SU-DHL-6 (cell line): ENCODE measurements at regions not wholly inside any gene's neighbourhood (a gene's known extent, or its start where the extent isn't known, plus 50 kb on each side); places are given as distances from the start of the nearest gene placed in this dataset.
"Not testable (repeated sequence)": the region's sequence is repeated elsewhere in the genome, so short reads cannot be mapped to it uniquely, and the experiment has no call there.

Source experiments
- H2AFZ ChIP-seq: fragments of 200-600 bp; sonication (generic); 2 replicates; pipeline ENCODE4 v1.6.1; 2014; ENCODE audit warnings: low read depth, mild to moderate bottlenecking, moderate library complexity, mixed read lengths, antibody characterized with exemption, low read length; ENCODE audit not compliant: severe bottlenecking
- H3F3A ChIP-seq: fragments of 200-600 bp; shearing (Covaris generic); 2 replicates; pipeline ENCODE4 v1.6.0; 2016; ENCODE audit warnings: antibody characterized with exemption, mild to moderate bottlenecking; ENCODE audit not compliant: insufficient read depth
- H3K27ac ChIP-seq: fragments of 200-600 bp; sonication (generic); 2 replicates; pipeline ENCODE4 v1.5.1; 2016; ENCODE audit warnings: low read depth, mild to moderate bottlenecking, low read length, moderate library complexity, mixed read lengths
- H3K27me3 ChIP-seq: fragments of 200-600 bp; sonication (generic), shearing (Covaris generic); 2 replicates; pipeline ENCODE4 v1.6.0; 2014; ENCODE audit warnings: mild to moderate bottlenecking, low read length
- H3K36me3 ChIP-seq: fragments of 200-600 bp; sonication (generic); 2 replicates; pipeline ENCODE4 v1.6.1; 2014; ENCODE audit warnings: mild to moderate bottlenecking, low read length, mixed read lengths
- H3K4me2 ChIP-seq: fragments of 300-600, 200-600 bp; shearing (Covaris generic), sonication (generic); 2 replicates; pipeline ENCODE4 v1.6.0; 2014; ENCODE audit warnings: low read length, low read depth, mild to moderate bottlenecking; ENCODE audit not compliant: poor library complexity, severe bottlenecking
- H3K4me3 ChIP-seq: fragments of 200-600 bp; sonication (generic); 2 replicates; pipeline ENCODE4 v1.5.1; 2014; ENCODE audit warnings: antibody characterized with exemption, low read length, mild to moderate bottlenecking, mixed read lengths; ENCODE audit not compliant: insufficient read depth, poor library complexity, severe bottlenecking
- H3K79me2 ChIP-seq: fragments of 200-600 bp; sonication (generic); 2 replicates; pipeline ENCODE4 v1.6.1; 2014; ENCODE audit warnings: mild to moderate bottlenecking, low read length, moderate library complexity; ENCODE audit not compliant: insufficient read depth
- H3K9ac ChIP-seq: fragments of 200-600 bp; sonication (generic); 2 replicates; pipeline ENCODE4 v1.7.0; 2014; ENCODE audit warnings: mild to moderate bottlenecking, low read length
- H3K9me2 ChIP-seq: fragments of 200-600 bp; sonication (generic); replicated peaks from 2 replicates; pipeline ENCODE4 v1.6.1; 2014; ENCODE audit warnings: low read length; ENCODE audit not compliant: insufficient read depth
- H3K9me3 ChIP-seq: fragments of 200-600 bp; sonication (generic); 2 replicates; pipeline ENCODE4 v1.6.1; 2014; ENCODE audit warnings: low read length, mixed read lengths; ENCODE audit not compliant: insufficient read depth
- H4K20me1 ChIP-seq: fragments of 200-600 bp; sonication (generic); 2 replicates; pipeline ENCODE4 v1.6.1; 2014; ENCODE audit warnings: low read depth, mild to moderate bottlenecking, antibody characterized with exemption, low read length, moderate library complexity, mixed read lengths
- EZH2phosphoT487 ChIP-seq: fragments of 200-600 bp; sonication (generic), shearing (Covaris generic); conservative IDR thresholded peaks from 2 replicates; pipeline ENCODE4 v1.6.1; 2018; ENCODE audit warnings: mild to moderate bottlenecking, antibody characterized with exemption, low read length, moderate library complexity, mixed read lengths
- TF ChIP-seq, protein P1 (sequence below): fragments of 200-600 bp; sonication (generic); IDR thresholded peaks from one replicate; pipeline ENCODE4 v1.5.1; 2017; ENCODE audit warnings: antibody characterized with exemption, mild to moderate bottlenecking, low read length, moderate library complexity; ENCODE audit not compliant: insufficient read depth, poor library complexity, severe bottlenecking

DNA sequence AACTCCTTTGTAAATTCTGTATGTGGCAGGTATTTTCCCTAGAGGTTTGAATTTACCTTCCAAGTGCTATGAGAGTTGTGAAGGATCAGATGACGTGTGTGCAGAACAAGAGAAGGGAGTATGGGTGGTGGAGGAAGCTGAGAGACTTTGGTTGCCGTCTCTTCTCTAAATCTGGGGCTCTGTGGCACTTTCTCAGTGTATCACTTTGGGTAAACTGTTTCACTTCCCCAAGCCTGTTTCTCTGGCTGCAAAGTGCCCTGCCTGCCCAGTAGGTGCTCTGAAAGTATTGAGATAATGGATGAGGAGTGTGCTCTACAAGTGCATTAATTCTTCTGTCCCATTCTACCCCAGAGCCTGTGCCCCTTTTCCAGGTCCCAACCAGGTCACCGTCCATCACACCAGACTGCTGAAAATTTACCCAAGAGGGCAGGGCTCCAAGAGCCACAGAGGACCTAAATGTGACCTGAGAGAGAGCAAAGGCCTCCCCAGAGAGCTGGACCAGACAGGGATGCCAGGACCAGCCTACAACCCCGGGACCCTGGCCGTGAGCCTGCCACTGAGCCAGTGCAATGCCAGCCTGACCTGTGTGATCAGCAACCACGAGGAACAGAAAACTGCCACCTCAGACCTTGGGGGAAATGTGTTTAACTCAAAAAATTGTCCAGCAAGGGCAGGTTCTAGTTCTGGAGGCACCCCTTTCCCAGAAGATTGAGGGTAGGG is 131.6 kb upstream of the ETV3 start:
- H3K4me2 ChIP-seq, result no peak overlapping the region
- H3K9ac ChIP-seq, result no peak overlapping the region

DNA sequence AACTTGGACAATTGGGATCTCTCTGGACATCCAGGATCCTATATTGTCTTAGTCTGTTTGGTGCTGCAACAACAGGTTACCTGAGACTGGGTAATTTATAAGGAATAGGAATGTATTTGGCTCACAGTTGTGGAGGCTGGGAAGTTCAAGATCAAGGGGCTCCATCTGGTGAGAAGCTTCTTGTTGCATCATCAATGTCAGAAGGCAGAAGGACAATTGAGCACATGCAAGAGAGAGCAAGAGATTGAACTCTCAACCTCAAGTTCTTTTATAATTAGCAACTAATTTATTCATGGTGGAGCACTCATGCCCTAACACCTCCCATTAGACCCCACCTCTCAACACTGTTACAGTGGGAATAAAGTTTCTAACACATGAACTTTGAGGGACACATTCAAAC is 124.7 kb upstream of the ETV3 start:
- no peaks in the 10 kb centered on the region for H3K27me3 ChIP-seq
- no peaks in the 10 kb centered on the region for H3K79me2 ChIP-seq
- no peak overlapping the region for H2AFZ ChIP-seq
- no peaks in the 10 kb centered on the region for H3K36me3 ChIP-seq
- no peaks in the 10 kb centered on the region for H4K20me1 ChIP-seq
- H3K9me2 ChIP-seq, result no peaks in the 10 kb centered on the region
- no peak for TF ChIP-seq EZH2phosphoT487
- TF ChIP-seq, protein P1, sequence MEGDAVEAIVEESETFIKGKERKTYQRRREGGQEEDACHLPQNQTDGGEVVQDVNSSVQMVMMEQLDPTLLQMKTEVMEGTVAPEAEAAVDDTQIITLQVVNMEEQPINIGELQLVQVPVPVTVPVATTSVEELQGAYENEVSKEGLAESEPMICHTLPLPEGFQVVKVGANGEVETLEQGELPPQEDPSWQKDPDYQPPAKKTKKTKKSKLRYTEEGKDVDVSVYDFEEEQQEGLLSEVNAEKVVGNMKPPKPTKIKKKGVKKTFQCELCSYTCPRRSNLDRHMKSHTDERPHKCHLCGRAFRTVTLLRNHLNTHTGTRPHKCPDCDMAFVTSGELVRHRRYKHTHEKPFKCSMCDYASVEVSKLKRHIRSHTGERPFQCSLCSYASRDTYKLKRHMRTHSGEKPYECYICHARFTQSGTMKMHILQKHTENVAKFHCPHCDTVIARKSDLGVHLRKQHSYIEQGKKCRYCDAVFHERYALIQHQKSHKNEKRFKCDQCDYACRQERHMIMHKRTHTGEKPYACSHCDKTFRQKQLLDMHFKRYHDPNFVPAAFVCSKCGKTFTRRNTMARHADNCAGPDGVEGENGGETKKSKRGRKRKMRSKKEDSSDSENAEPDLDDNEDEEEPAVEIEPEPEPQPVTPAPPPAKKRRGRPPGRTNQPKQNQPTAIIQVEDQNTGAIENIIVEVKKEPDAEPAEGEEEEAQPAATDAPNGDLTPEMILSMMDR, result no peak
- H3F3A ChIP-seq, result no peaks in the 10 kb centered on the region
- H3K27ac ChIP-seq, result no peak overlapping the region
- no peak overlapping the region for H3K4me3 ChIP-seq
- no peak overlapping the region for H3K4me2 ChIP-seq
- H3K9me3 ChIP-seq, result no peaks in the 10 kb centered on the region
- no peak overlapping the region for H3K9ac ChIP-seq

More for the DNA sequence above, 131.6 kb upstream of the ETV3 start:
- H3K36me3 ChIP-seq, result no peaks in the 10 kb centered on the region
- H3K79me2 ChIP-seq, result no peaks in the 10 kb centered on the region
- H3F3A ChIP-seq, result no peaks in the 10 kb centered on the region
- H3K9me3 ChIP-seq, result no peaks in the 10 kb centered on the region
- H2AFZ ChIP-seq, result no peak overlapping the region
- TF ChIP-seq, protein P1, result no peak
- no peak for TF ChIP-seq EZH2phosphoT487
- no peaks in the 10 kb centered on the region for H3K9me2 ChIP-seq
- H3K27ac ChIP-seq, result no peak overlapping the region
- no peaks in the 10 kb centered on the region for H4K20me1 ChIP-seq
- no peaks in the 10 kb centered on the region for H3K27me3 ChIP-seq
- no peak overlapping the region for H3K4me3 ChIP-seq

DNA sequence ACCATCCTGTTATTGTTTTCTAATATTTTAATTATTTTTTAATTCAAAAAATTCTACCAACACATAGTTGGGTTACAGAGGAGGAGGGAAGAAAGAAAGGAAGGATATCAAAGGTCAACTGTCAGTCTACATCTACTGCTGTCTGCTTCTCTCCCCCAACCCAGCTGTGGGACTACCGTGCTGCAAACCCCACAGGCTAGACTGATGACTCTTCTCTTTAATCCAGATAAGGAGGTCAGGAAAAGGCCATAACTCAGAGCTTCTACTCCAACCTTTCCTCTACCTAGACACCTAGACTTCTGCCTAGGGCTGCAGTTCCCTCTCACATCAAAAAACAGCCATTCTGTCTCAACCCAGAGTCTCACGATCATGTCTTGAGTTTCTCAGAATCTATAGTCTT is 124.2 kb upstream of the ETV3 start:
- Histone ChIP-seq H3K79me2 (no peaks in the 10 kb centered on the region), H3K4me3 (no peak overlapping the region), H4K20me1 (no peaks in the 10 kb centered on the region), H3K4me2 (no peak overlapping the region), H3K27me3 (no peaks in the 10 kb centered on the region), H3K36me3 (no peaks in the 10 kb centered on the region), H3K27ac (no peak overlapping the region), H3F3A (no peaks in the 10 kb centered on the region), H3K9me2 (no peaks in the 10 kb centered on the region), H3K9ac (no peak overlapping the region), H3K9me3 (no peaks in the 10 kb centered on the region), H2AFZ (no peak overlapping the region)
- TF ChIP-seq, protein P1, result no peak

DNA sequence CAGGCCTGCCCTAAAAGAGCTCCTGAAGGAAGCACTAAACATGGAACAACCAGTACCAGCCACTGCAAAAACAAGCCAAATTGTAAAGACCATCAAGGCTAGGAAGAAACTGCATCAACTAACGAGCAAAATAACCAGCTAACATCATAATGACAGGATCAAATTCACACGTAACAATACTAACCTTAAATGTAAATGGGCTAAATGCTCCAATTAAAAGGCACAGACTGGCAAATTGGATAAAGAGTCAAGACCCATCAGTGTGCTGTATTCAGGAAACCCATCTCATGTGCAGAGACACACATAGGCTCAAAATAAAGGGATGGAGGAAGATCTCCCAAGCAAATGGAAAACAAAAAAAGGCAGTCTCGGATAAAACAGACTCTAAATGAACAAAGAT is 117.7 kb upstream of the ETV3 start:
- H3K27me3 ChIP-seq, H3K4me3 ChIP-seq, H2AFZ ChIP-seq, H3K9ac ChIP-seq, H3K27ac ChIP-seq, H3K4me2 ChIP-seq, H4K20me1 ChIP-seq, H3K79me2 ChIP-seq, H3K36me3 ChIP-seq, H3K9me3 ChIP-seq, H3K9me2 ChIP-seq, H3F3A ChIP-seq: not testable (repeated sequence)

DNA sequence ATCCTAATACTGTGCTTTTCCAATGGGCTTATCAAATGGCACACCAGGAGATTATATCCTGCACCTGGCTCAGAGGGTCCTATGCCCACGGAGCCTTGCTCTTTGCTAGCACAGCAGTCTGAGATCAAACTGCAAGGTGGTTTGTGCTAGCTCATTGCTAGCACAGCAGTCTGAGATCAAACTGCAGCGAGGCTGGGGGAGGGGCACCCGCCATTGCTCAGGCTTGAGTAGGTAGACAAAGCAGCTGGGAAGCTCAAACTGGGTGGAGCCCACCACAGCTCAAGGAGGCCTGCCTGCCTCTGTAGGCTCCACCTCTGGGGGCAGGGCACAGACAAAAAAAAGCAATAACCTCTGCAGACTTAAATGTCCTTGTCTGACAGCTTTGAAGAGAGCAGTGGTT is 116.0 kb upstream of the ETV3 start:
- not testable (repeated sequence) for H3F3A ChIP-seq, H3K79me2 ChIP-seq, H3K9ac ChIP-seq, H3K27ac ChIP-seq, H3K36me3 ChIP-seq, H3K9me2 ChIP-seq, H2AFZ ChIP-seq, H3K4me3 ChIP-seq, H3K27me3 ChIP-seq, H3K9me3 ChIP-seq, H4K20me1 ChIP-seq, H3K4me2 ChIP-seq
